GM12878 (cell line): ENCODE measurements at regions not wholly inside any gene's neighbourhood (a gene's known extent, or its start where the extent isn't known, plus 50 kb on each side); places are given as distances from the start of the nearest gene placed in this dataset.

ENCODE experiments used
- ATF7 ChIP-seq: fragments of 450-650 bp; IDR thresholded peaks from 2 replicates; pipeline ENCODE4 v1.6.1; 2016; ENCODE audit warnings: low read depth, mild to moderate bottlenecking
- BHLHE40 ChIP-seq, 2 experiments: fragments of 450-650 bp in 1 of 2; IDR thresholded peaks; 2 replicates each; pipeline ENCODE4 v1.6.1; 2011 to 2017; ENCODE audit warnings: low read depth in 2 of 2, borderline replicate concordance in 1 of 2, improper control_type of control experiment in 1 of 2, low read length in 1 of 2, mild to moderate bottlenecking in 1 of 2
- EGR1 ChIP-seq, 2 experiments: IDR thresholded peaks; 1 replicate in 1 of 2; 2 replicates in 1 of 2; pipeline ENCODE4 v1.6.1; 2011 to 2012; ENCODE audit warnings: low read depth in 2 of 2, low read length in 2 of 2, borderline replicate concordance in 1 of 2, mild to moderate bottlenecking in 1 of 2, moderate library complexity in 1 of 2
- ESRRA ChIP-seq: IDR thresholded peaks from 2 replicates; pipeline ENCODE4 v1.6.1; 2012; ENCODE audit warnings: mild to moderate bottlenecking, low read length, improper control_type of control experiment
- FOS ChIP-seq: IDR thresholded peaks from 3 replicates; pipeline ENCODE4 v1.6.1; 2011; ENCODE audit warnings: borderline replicate concordance; ENCODE audit not compliant: insufficient read length; ENCODE audit errors: extremely low read depth
- HDGF ChIP-seq: fragments of 450-650 bp; IDR thresholded peaks from 2 replicates; pipeline ENCODE4 v1.6.1; 2016; ENCODE audit warnings: antibody characterized with exemption
- KDM1A ChIP-seq: fragments of 200-600 bp; sonication (generic); IDR thresholded peaks from 2 replicates; pipeline ENCODE4 v1.6.1; 2016; ENCODE audit warnings: borderline replicate concordance
- LARP7 ChIP-seq: fragments of 450-650 bp; IDR thresholded peaks from 2 replicates; pipeline ENCODE4 v1.6.1; 2017; ENCODE audit warnings: mild to moderate bottlenecking
- MTA2 ChIP-seq: fragments of 450-650 bp; IDR thresholded peaks from 2 replicates; pipeline ENCODE4 v1.6.1; 2016; ENCODE audit warnings: low read depth, mild to moderate bottlenecking, moderate library complexity
- NBN ChIP-seq: fragments of 450-650 bp; IDR thresholded peaks from 2 replicates; pipeline ENCODE4 v1.6.1; 2016
- PAX8 ChIP-seq: fragments of 450-650 bp; IDR thresholded peaks from 2 replicates; pipeline ENCODE4 v1.6.1; 2017; ENCODE audit warnings: mild to moderate bottlenecking, moderate library complexity
- POLR2AphosphoS2 ChIP-seq: IDR thresholded peaks from 2 replicates; pipeline ENCODE4 v1.6.1; 2011; ENCODE audit warnings: low read depth, mild to moderate bottlenecking, low read length, improper control_type of control experiment, moderate library complexity
- POLR2AphosphoS5 ChIP-seq: IDR thresholded peaks from 2 replicates; pipeline ENCODE4 v1.6.1; 2011; ENCODE audit warnings: mild to moderate bottlenecking, low read length, inconsistent platforms
- RB1 ChIP-seq: fragments of 450-650 bp; formaldehyde crosslinking; IDR thresholded peaks from 2 replicates; pipeline ENCODE4 v1.6.1; 2017; ENCODE audit warnings: mild to moderate bottlenecking, borderline replicate concordance
- RFX5 ChIP-seq: IDR thresholded peaks from 2 replicates; pipeline ENCODE4 v1.6.1; 2011; ENCODE audit warnings: low read depth, low read length, improper control_type of control experiment
- SIX5 ChIP-seq: IDR thresholded peaks from 2 replicates; pipeline ENCODE4 v1.6.1; 2011; ENCODE audit warnings: mild to moderate bottlenecking, low read depth, low read length, moderate library complexity; ENCODE audit not compliant: severe bottlenecking
- SMARCA5 ChIP-seq: fragments of 450-650 bp; IDR thresholded peaks from 2 replicates; pipeline ENCODE4 v1.6.1; 2017; ENCODE audit warnings: mild to moderate bottlenecking
- TCF12 ChIP-seq: IDR thresholded peaks from 2 replicates; pipeline ENCODE4 v1.6.1; 2011; ENCODE audit warnings: low read depth, mild to moderate bottlenecking, low read length
- YBX1 ChIP-seq: fragments of 450-650 bp; IDR thresholded peaks from 2 replicates; pipeline ENCODE4 v1.6.1; 2016; ENCODE audit warnings: antibody characterized with exemption
- ZBED1 ChIP-seq: IDR thresholded peaks from 2 replicates; pipeline ENCODE4 v1.6.1; 2016; ENCODE audit warnings: borderline replicate concordance
- ZNF207 ChIP-seq: fragments of 450-650 bp; IDR thresholded peaks from 2 replicates; pipeline ENCODE4 v1.6.1; 2014; ENCODE audit warnings: antibody characterized with exemption, mild to moderate bottlenecking, borderline replicate concordance
- ZNF217 ChIP-seq: fragments of 450-650 bp; IDR thresholded peaks from 2 replicates; pipeline ENCODE4 v1.6.1; 2017; ENCODE audit warnings: antibody characterized with exemption, mild to moderate bottlenecking
- TF ChIP-seq, protein P1 (sequence below): fragments of 450-650 bp; formaldehyde crosslinking; IDR thresholded peaks from 2 replicates; pipeline ENCODE4 v1.4.0; 2020; ENCODE audit warnings: mild to moderate bottlenecking, moderate library complexity
- TF ChIP-seq, protein P2 (sequence below): IDR thresholded peaks from 2 replicates; pipeline ENCODE4 v1.6.1; 2012; ENCODE audit warnings: low read depth, low read length, improper control_type of control experiment
- TF ChIP-seq, protein P3 (sequence below), 3 experiments: IDR thresholded peaks in 2 of 3; conservative IDR thresholded peaks in 1 of 3; 2 replicates each; pipeline ENCODE4 v1.5.1; 2011; ENCODE audit warnings: low read depth in 3 of 3, low read length in 3 of 3, mild to moderate bottlenecking in 3 of 3, control low read depth in 2 of 3, moderate library complexity in 2 of 3, inconsistent platforms in 1 of 3, mixed read lengths in 1 of 3; ENCODE audit not compliant: control insufficient read depth in 2 of 3, insufficient read depth in 1 of 3; ENCODE audit errors: extremely low read depth in 1 of 3

GRCh38 chrX:73943693-73944562, 91.4 kb upstream of the XIST start (continued):
- TF ChIP-seq, protein P1, sequence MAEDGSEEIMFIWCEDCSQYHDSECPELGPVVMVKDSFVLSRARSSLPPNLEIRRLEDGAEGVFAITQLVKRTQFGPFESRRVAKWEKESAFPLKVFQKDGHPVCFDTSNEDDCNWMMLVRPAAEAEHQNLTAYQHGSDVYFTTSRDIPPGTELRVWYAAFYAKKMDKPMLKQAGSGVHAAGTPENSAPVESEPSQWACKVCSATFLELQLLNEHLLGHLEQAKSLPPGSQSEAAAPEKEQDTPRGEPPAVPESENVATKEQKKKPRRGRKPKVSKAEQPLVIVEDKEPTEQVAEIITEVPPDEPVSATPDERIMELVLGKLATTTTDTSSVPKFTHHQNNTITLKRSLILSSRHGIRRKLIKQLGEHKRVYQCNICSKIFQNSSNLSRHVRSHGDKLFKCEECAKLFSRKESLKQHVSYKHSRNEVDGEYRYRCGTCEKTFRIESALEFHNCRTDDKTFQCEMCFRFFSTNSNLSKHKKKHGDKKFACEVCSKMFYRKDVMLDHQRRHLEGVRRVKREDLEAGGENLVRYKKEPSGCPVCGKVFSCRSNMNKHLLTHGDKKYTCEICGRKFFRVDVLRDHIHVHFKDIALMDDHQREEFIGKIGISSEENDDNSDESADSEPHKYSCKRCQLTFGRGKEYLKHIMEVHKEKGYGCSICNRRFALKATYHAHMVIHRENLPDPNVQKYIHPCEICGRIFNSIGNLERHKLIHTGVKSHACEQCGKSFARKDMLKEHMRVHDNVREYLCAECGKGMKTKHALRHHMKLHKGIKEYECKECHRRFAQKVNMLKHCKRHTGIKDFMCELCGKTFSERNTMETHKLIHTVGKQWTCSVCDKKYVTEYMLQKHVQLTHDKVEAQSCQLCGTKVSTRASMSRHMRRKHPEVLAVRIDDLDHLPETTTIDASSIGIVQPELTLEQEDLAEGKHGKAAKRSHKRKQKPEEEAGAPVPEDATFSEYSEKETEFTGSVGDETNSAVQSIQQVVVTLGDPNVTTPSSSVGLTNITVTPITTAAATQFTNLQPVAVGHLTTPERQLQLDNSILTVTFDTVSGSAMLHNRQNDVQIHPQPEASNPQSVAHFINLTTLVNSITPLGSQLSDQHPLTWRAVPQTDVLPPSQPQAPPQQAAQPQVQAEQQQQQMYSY (CRISPR knock-in tag): 0 out of 2 replicates have a peak, but pooled peaks have one; percentile 45
- TF ChIP-seq FOS (no peak), RB1 (peak; percentile 96; the same call in 1 of the 2 replicates), KDM1A (no peak), ZNF217 (peak; percentile 76; the same call in 1 of the 2 replicates), NBN (peak; percentile 96), POLR2AphosphoS2 (peak; percentile 89), POLR2AphosphoS5 (peak; percentile 97), ZBED1 (peak; percentile 56; the same call in 1 of the 2 replicates), ATF7 (peak; percentile 47; the same call in 1 of the 2 replicates), SMARCA5 (peak; percentile 99), MTA2 (no peak), RFX5 (peak; percentile 51; the same call in 1 of the 2 replicates), BHLHE40 (IDR thresholded peaks at IDR 0.05; ENCODE audit: borderline replicate concordance in 1 of 2, low read depth in 2 of 2, low read length in 1 of 2) (peak; percentile 63 to 85; a peak in 3 of 4 replicates), TCF12 (peak; percentile 94), ZNF207 (peak; percentile 99), SIX5 (peak; percentile 71), LARP7 (peak; percentile 99), HDGF (0 out of 2 replicates have a peak, but pooled peaks have one; percentile 67), PAX8 (0 out of 2 replicates have a peak, but pooled peaks have one; percentile 74), ESRRA (no peak; the same call in 1 of the 2 replicates), EGR1 (IDR thresholded peaks at IDR 0.05; ENCODE audit: borderline replicate concordance in 1 of 2, low read depth in 2 of 2, low read length in 2 of 2) (peak; percentile 89 to 99), YBX1 (peak; percentile 52; the same call in 1 of the 2 replicates)
- TF ChIP-seq, protein P2, sequence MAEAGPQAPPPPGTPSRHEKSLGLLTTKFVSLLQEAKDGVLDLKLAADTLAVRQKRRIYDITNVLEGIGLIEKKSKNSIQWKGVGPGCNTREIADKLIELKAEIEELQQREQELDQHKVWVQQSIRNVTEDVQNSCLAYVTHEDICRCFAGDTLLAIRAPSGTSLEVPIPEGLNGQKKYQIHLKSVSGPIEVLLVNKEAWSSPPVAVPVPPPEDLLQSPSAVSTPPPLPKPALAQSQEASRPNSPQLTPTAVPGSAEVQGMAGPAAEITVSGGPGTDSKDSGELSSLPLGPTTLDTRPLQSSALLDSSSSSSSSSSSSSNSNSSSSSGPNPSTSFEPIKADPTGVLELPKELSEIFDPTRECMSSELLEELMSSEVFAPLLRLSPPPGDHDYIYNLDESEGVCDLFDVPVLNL: no peak
- TF ChIP-seq, protein P3, sequence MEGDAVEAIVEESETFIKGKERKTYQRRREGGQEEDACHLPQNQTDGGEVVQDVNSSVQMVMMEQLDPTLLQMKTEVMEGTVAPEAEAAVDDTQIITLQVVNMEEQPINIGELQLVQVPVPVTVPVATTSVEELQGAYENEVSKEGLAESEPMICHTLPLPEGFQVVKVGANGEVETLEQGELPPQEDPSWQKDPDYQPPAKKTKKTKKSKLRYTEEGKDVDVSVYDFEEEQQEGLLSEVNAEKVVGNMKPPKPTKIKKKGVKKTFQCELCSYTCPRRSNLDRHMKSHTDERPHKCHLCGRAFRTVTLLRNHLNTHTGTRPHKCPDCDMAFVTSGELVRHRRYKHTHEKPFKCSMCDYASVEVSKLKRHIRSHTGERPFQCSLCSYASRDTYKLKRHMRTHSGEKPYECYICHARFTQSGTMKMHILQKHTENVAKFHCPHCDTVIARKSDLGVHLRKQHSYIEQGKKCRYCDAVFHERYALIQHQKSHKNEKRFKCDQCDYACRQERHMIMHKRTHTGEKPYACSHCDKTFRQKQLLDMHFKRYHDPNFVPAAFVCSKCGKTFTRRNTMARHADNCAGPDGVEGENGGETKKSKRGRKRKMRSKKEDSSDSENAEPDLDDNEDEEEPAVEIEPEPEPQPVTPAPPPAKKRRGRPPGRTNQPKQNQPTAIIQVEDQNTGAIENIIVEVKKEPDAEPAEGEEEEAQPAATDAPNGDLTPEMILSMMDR (IDR thresholded peaks at IDR 0.05 in 2 of 3, conservative IDR thresholded peaks at IDR 0.05 in 1 of 3; ENCODE audit: control insufficient read depth in 2 of 3, extremely low read depth in 1 of 3, insufficient read depth in 1 of 3, low read depth in 3 of 3, low read length in 3 of 3): no peak
